Right lobe of liver (tissue), 6 donors: ENCODE measurements at regions not wholly inside any gene's neighbourhood (a gene's known extent, or its start where the extent isn't known, plus 50 kb on each side); places are given as distances from the start of the nearest gene placed in this dataset.

Source experiments
- ATAC-seq, 4 donors: fragments of 200-7000 bp; cut with Tn5 transposase; one replicate each; pipeline ENCODE4 v1.9.1; 2020; ENCODE audit warnings: mild to moderate bottlenecking in 4 of 4, moderate library complexity in 4 of 4
- DNase-seq, 3 donors: peaks; one replicate each; pipeline ENCODE4 v3.0.0-alpha.2; 2020
- H3K27ac ChIP-seq, 3 donors: fragments of 200-600 bp; one replicate each; pipeline ENCODE4 v1.8.0; 2022
- H3K27me3 ChIP-seq, 2 donors: fragments of 200-600 bp; one replicate each; pipeline ENCODE4 v1.8.0; 2022
- H3K36me3 ChIP-seq, 4 donors: fragments of 200-600 bp; sonication (generic) in 1 of 4; one replicate each; pipeline versions ENCODE4 v1.5.1 to v1.8.0; 2017 to 2022; ENCODE audit warnings: control low read depth in 1 of 4
- H3K4me1 ChIP-seq, 4 donors: fragments of 200-600 bp; sonication (generic) in 1 of 4; one replicate each; pipeline versions ENCODE4 v1.5.1 to v1.8.0; 2017 to 2022; ENCODE audit warnings: control low read depth in 1 of 4
- H3K4me3 ChIP-seq, 3 donors: fragments of 200-600 bp; one replicate each; pipeline ENCODE4 v1.8.0; 2022
- H3K9me3 ChIP-seq, 4 donors: fragments of 200-600 bp; sonication (generic) in 1 of 4; one replicate each; pipeline versions ENCODE4 v1.5.1 to v1.8.0; 2017 to 2022; ENCODE audit warnings: control low read depth in 1 of 4
- POLR2A ChIP-seq: fragments of 450-650 bp; IDR thresholded peaks from one replicate; pipeline ENCODE4 v1.6.1; 2017; ENCODE audit warnings: antibody characterized with exemption, mild to moderate bottlenecking
- WGBS: methylation state at CpG from one replicate; pipeline ENCODE4 v1.1.6; 2018; ENCODE audit warnings: low coverage, low lambda C conversion rate; ENCODE audit not compliant: insufficient coverage; ENCODE audit errors: missing lambda C conversion rate; 5-methylcytosine and 5-hydroxymethylcytosine counted together
- intact Hi-C, 2 donors: fragments of 100-400 bp; cut with DNase I; formaldehyde crosslinking; loops; one replicate each; pipeline versions ENCODE4 v1.11.2 to v1.14.1; 2022
- TF ChIP-seq, protein P1 (sequence below), 4 donors: fragments of 200-600 bp in 3 of 4; fragments of 450-650 bp in 1 of 4; IDR thresholded peaks; one replicate each; pipeline versions ENCODE4 v1.5.1 to v1.8.0; 2016 to 2022; ENCODE audit warnings: antibody characterized with exemption in 4 of 4, mild to moderate bottlenecking in 2 of 4
- donor health status: DM: no; HTN: yes; CAD: no.
- donor health status: DM: no; HTN: no; CAD: no.
- donor health status: DM: no; HTN: no; CAD: no.
- donor health status: DM: no; HTN: yes; CAD: no.
- donor health status: DM: no; HTN: yes; CAD: no.

DNA sequence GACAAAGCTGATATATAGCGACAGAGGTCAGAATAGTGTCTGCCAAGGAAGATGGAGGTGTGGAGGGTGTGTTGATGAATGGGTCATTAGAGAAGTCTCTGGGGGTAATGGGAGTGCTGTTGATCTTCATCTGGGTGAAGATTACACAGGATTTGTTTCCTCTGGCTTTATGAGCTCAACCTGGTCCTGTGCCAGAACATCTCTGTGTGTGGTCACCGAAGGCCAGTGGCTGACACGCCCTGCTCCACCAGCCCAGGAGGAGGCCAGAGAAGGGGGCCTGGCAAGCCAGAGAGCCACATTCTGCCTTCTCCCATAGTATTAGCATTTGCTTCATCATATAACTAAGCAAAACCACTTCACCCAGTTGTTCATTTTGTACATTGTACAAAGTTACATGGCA is 121.1 kb downstream of the ZNF621 start:
- intact Hi-C loops = no loop called here
- 67% methylated on average over 1 of the region's 3 CpGs for WGBS
- Histone ChIP-seq H3K9me3 (no peaks in the 10 kb centered on the region), H3K4me1 (no peaks in the 10 kb centered on the region), H3K27ac (no peak overlapping the region), H3K4me3 (no peak overlapping the region), H3K36me3 (no peaks in the 10 kb centered on the region), H3K27me3 (no peaks in the 10 kb centered on the region)
- DNase-seq = no peak
- no peak for TF ChIP-seq POLR2A
- TF ChIP-seq, protein P1, sequence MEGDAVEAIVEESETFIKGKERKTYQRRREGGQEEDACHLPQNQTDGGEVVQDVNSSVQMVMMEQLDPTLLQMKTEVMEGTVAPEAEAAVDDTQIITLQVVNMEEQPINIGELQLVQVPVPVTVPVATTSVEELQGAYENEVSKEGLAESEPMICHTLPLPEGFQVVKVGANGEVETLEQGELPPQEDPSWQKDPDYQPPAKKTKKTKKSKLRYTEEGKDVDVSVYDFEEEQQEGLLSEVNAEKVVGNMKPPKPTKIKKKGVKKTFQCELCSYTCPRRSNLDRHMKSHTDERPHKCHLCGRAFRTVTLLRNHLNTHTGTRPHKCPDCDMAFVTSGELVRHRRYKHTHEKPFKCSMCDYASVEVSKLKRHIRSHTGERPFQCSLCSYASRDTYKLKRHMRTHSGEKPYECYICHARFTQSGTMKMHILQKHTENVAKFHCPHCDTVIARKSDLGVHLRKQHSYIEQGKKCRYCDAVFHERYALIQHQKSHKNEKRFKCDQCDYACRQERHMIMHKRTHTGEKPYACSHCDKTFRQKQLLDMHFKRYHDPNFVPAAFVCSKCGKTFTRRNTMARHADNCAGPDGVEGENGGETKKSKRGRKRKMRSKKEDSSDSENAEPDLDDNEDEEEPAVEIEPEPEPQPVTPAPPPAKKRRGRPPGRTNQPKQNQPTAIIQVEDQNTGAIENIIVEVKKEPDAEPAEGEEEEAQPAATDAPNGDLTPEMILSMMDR (IDR thresholded peaks at IDR 0.05) = no peak
- ATAC-seq = no peak

- Histone ChIP-seq H3K4me3 (no peak overlapping the region), H3K4me1 (no peaks in the 10 kb centered on the region), H3K27me3 (no peaks in the 10 kb centered on the region), H3K36me3 (no peaks in the 10 kb centered on the region), H3K9me3 (no peaks in the 10 kb centered on the region), H3K27ac (no peak overlapping the region)
- 85% methylated on average over 4 of the region's 4 CpGs for WGBS
- TF ChIP-seq POLR2A = no peak
- TF ChIP-seq, protein P1 (IDR thresholded peaks at IDR 0.05) = no peak
- no peak for ATAC-seq
- intact Hi-C loops = no loop called here
- DNase-seq = no peak
Measured at GRCh38 chr3:40649346-40649745, 124.6 kb downstream of the ZNF621 start.

DNA sequence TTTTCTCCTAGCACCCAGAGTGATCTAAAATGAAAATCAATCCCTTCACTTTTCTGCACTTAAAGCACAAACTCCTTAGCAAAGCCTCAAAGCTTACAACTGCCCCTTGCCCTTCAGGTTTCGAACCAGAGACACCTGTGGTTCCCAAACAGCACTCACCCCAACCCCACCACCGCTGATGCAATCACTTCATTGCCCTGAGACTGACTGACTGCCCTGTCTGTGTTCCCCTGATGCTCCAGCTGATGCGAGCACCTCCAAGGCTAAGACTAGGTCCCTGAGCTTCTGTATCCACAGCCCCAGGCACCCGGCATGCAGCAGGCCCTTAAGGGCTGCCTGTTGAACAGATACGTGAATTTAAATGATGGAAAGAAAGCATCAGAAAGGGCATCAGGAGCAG is 127.3 kb downstream of the ZNF621 start:
- TF ChIP-seq, protein P1 (IDR thresholded peaks at IDR 0.05) = no peak
- no peak for TF ChIP-seq POLR2A
- Histone ChIP-seq H3K27ac (no peak overlapping the region), H3K4me3 (no peak overlapping the region), H3K9me3 (no peaks in the 10 kb centered on the region), H3K27me3 (no peaks in the 10 kb centered on the region), H3K36me3 (no peaks in the 10 kb centered on the region), H3K4me1 (no peaks in the 10 kb centered on the region)
- ATAC-seq (no peak), DNase-seq (no peak)
- intact Hi-C loops = no loop called here
- WGBS = 66% methylated on average over 4 of the region's 5 CpGs

DNA sequence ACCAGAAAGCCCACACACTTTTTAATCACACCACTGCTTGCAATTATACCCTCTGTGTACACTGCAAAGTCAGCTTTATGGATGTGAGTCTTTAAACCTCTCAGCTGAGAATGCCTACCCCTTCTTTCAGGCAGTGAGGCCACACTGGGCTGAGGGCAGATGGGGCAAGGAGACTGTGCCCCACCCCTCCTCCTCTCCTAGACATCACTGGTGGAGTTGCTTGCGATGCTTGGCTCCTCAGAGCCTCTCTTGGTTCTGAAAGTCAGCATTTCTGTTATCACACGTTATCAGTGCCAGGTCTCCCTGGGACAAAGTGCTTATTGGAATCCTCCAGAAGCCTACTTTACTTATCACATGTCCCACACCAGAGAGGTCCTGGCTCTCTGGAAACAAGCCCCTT is 128.2 kb downstream of the ZNF621 start:
- WGBS = 60% methylated on average over 1 of the region's 2 CpGs
- ATAC-seq = no peak
- no peaks in the 10 kb centered on the region for H3K9me3 ChIP-seq
- H3K27me3 ChIP-seq = no peaks in the 10 kb centered on the region
- DNase-seq = no peak
- H3K4me3 ChIP-seq = no peak overlapping the region
- H3K4me1 ChIP-seq = no peaks in the 10 kb centered on the region
- no peak for TF ChIP-seq POLR2A
- TF ChIP-seq, protein P1 (IDR thresholded peaks at IDR 0.05) = no peak
- H3K36me3 ChIP-seq = no peaks in the 10 kb centered on the region
- intact Hi-C loops = no loop called here
- no peak overlapping the region for H3K27ac ChIP-seq

DNA sequence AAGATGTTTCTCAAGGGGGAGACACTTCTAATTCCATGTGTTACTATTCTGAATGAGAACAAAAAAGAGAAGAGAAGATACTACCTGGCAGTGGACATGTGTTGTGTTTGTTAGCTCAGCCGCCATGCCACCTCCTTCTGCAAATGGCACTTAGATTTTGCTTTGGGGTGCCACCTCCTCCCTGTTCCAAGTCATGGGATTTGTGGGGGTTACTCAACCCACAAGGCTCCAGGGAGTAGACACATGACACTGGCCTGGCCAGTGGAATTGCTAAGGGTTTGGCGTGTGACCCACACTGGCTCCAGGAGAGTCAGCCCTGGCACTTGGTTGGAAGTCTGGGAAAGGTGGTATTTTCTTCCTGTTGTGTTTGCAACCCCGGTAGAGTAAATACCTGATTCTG is 129.1 kb downstream of the ZNF621 start:
- DNase-seq = no peak
- no peak overlapping the region for H3K4me3 ChIP-seq
- no peaks in the 10 kb centered on the region for H3K9me3 ChIP-seq
- no peak for ATAC-seq
- no peaks in the 10 kb centered on the region for H3K27me3 ChIP-seq
- intact Hi-C loops = no loop called here
- 100% methylated on average over 1 of the region's 3 CpGs for WGBS
- no peak for TF ChIP-seq POLR2A
- TF ChIP-seq, protein P1 (IDR thresholded peaks at IDR 0.05) = no peak
- no peaks in the 10 kb centered on the region for H3K36me3 ChIP-seq
- H3K4me1 ChIP-seq = no peaks in the 10 kb centered on the region
- H3K27ac ChIP-seq = no peak overlapping the region
